ENCODE measurements at regions not wholly inside any gene's neighbourhood (a gene's known extent, or its start where the extent isn't known, plus 50 kb on each side); places are given as distances from the start of the nearest gene placed in this dataset.
"Not testable (repeated sequence)": the region's sequence is repeated elsewhere in the genome, so short reads cannot be mapped to it uniquely, and the experiment has no call there.

DNA sequence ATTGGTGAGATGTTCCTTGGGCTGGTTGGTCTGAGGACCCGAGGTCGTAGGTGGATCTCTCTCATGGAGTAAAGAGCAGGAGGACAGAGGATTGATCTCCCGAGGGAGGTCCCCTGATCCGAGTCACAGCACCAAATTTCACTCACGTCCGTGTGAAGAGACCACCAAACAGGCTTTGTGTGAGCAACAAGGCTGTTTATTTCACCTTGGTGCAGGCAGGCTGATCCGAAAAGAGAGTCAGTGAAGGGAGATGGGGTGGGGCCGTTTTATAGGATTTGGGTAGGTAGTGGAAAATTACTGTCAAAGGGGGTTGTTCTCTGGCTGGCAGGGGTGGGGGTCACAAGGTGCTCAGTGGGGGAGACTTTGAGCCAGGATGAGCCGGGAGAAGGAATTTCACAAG, 97.5 kb upstream of the SLC25A48 start:
- H3K4ac ChIP-seq (replicated peaks; ENCODE audit: insufficient read length, low read depth, low read length); POLR2A ChIA-PET (ENCODE audit: partially characterized antibody); H4K20me1 ChIP-seq (replicated peaks in 1 of 2; ENCODE audit: control insufficient read depth in 1 of 2, insufficient read depth in 2 of 2, low read length in 2 of 2); H2BK12ac ChIP-seq (ENCODE audit: low read depth, low read length); H2BK15ac ChIP-seq (ENCODE audit: low read length); H4K5ac ChIP-seq (ENCODE audit: insufficient read length, low read depth, low read length); H3K23ac ChIP-seq (ENCODE audit: insufficient read length); H3K79me2 ChIP-seq (ENCODE audit: control insufficient read depth in 1 of 2, insufficient read depth in 2 of 2, low read length in 2 of 2); H4K8ac ChIP-seq (ENCODE audit: extremely low read depth, insufficient read depth, low read length); H3K4me2 ChIP-seq (ENCODE audit: insufficient read depth in 1 of 2, low read depth in 2 of 2, low read length in 2 of 2); H3K14ac ChIP-seq (ENCODE audit: insufficient read length); H3K27ac ChIP-seq (ENCODE audit: low read depth, low read length); H3K36me3 ChIP-seq (ENCODE audit: control insufficient read depth in 2 of 4, insufficient read depth in 4 of 4, low read length in 3 of 4); H2BK120ac ChIP-seq (replicated peaks; ENCODE audit: low read depth, low read length); FAIRE-seq; H3K4me3 ChIP-seq (ENCODE audit: extremely low read depth in 1 of 4, insufficient read depth in 2 of 4, low read depth in 3 of 4, low read length in 4 of 4); H3K79me1 ChIP-seq (ENCODE audit: low read depth, low read length); H3K56ac ChIP-seq (replicated peaks; ENCODE audit: insufficient read length, low read depth, low read length); H3K18ac ChIP-seq (ENCODE audit: extremely low read depth, low read length); H3K9me3 ChIP-seq (ENCODE audit: insufficient read depth in 2 of 2, low read depth in 1 of 2, low read length in 1 of 2); H3K23me2 ChIP-seq (ENCODE audit: low read depth, low read length); H2AFZ ChIP-seq (ENCODE audit: low read length); H3K27me3 ChIP-seq (replicated peaks in 1 of 4; ENCODE audit: control insufficient read depth in 3 of 4, extremely low read depth in 1 of 4, insufficient read depth in 3 of 4, low read length in 3 of 4); H2BK5ac ChIP-seq (ENCODE audit: low read depth, low read length); H4K91ac ChIP-seq (replicated peaks; ENCODE audit: insufficient read length, low read length); H3K4me1 ChIP-seq (replicated peaks in 1 of 4; ENCODE audit: control insufficient read depth in 3 of 4, insufficient read depth in 4 of 4, low read length in 3 of 4); H3K9ac ChIP-seq (replicated peaks in 1 of 4; ENCODE audit: extremely low read depth in 1 of 4, low read depth in 3 of 4, low read length in 3 of 4); H2BK20ac ChIP-seq (ENCODE audit: low read length); H2AK5ac ChIP-seq (ENCODE audit: low read depth, low read length): not testable (repeated sequence)
- CTCF ChIA-PET (ENCODE audit: partially characterized antibody): interaction anchor here (1.0 kb wide), 1 partner anchor 183 kb away, joined by 4 read pairs; no protein-coding TSS in a partner anchor
- DNase-seq (ENCODE audit: low read depth in 1 of 2, low spot score in 2 of 2): peak in 1 of 2 experiments; percentile 32
- 90% methylated on average over 9 of the region's 9 CpGs; no CpG with 5 or more reads in 1 of the 2 experiments for WGBS, 2 experiments (ENCODE audit: extremely low coverage in 1 of 2, insufficient coverage in 1 of 2, insufficient read length in 1 of 2, insufficient replicate concordance in 2 of 2, low coverage in 1 of 2, low lambda C conversion rate in 2 of 2, missing lambda C conversion rate in 1 of 2)

Data from H1 (cell line).